OCI-LY3 (cell line): ENCODE measurements at regions not wholly inside any gene's neighbourhood (a gene's known extent, or its start where the extent isn't known, plus 50 kb on each side); places are given as distances from the start of the nearest gene placed in this dataset.
"Not testable (repeated sequence)": the region's sequence is repeated elsewhere in the genome, so short reads cannot be mapped to it uniquely, and the experiment has no call there.

Experiments used
- CTCF ChIP-seq: fragments of 200-600, 300-600 bp; sonication (generic); IDR thresholded peaks from 2 replicates; pipeline ENCODE4 v1.5.1; 2014; ENCODE audit warnings: antibody characterized with exemption, low read length, low read depth
- EZH2phosphoT487 ChIP-seq: fragments of 200-600 bp; shearing (Covaris generic); IDR thresholded peaks from 2 replicates; pipeline ENCODE4 v1.6.1; 2018; ENCODE audit warnings: antibody characterized with exemption, mixed run types, low read depth

- not testable (repeated sequence) for TF ChIP-seq CTCF, EZH2phosphoT487
Measured at GRCh38 chr14:105736331-105736730, 209.9 kb downstream of the TMEM121 start.
